GM12864 (cell line): ENCODE measurements at regions not wholly inside any gene's neighbourhood (a gene's known extent, or its start where the extent isn't known, plus 50 kb on each side); places are given as distances from the start of the nearest gene placed in this dataset.

Source experiments
- DNase-seq: peaks from one replicate; pipeline ENCODE4 v3.0.0-alpha.2; 2011; ENCODE audit warnings: low read depth
- H3K4me3 ChIP-seq: 2 replicates; pipeline ENCODE4 v1.5.1; 2011; ENCODE audit warnings: mild to moderate bottlenecking, low read depth, low read length, control low read depth
- CTCF ChIP-seq: IDR thresholded peaks from 2 replicates; pipeline ENCODE4 v1.5.1; 2011; ENCODE audit warnings: low read depth, mild to moderate bottlenecking, moderate library complexity, low read length, control low read depth, inconsistent platforms; ENCODE audit errors: missing control alignments

- DNase-seq, result no peak
- no peak overlapping the region for H3K4me3 ChIP-seq
- no peak for TF ChIP-seq CTCF
Observed at GRCh38 chr1:69425871-69426270, 141.9 kb upstream of the LRRC7 start.

- no peak overlapping the region for H3K4me3 ChIP-seq
- TF ChIP-seq CTCF, result no peak
- DNase-seq, result no peak
Observed at GRCh38 chr1:69426401-69426800, 141.3 kb upstream of the LRRC7 start.

GRCh38 chr1:69433073-69433472, 134.6 kb upstream of the LRRC7 start:
- DNase-seq, result no peak

GRCh38 chr1:69436151-69436550, 131.6 kb upstream of the LRRC7 start:
- DNase-seq, result no peak
- H3K4me3 ChIP-seq, result no peak overlapping the region
- no peak for TF ChIP-seq CTCF

More at GRCh38 chr1:69433073-69433472, 134.6 kb upstream of the LRRC7 start:
- TF ChIP-seq CTCF, result no peak
- H3K4me3 ChIP-seq, result no peak overlapping the region

- no peak for TF ChIP-seq CTCF
Observed at GRCh38 chr1:69438056-69438795, 129.5 kb upstream of the LRRC7 start.

GRCh38 chr1:69441496-69441895, 126.2 kb upstream of the LRRC7 start:
- no peak for DNase-seq
- no peak overlapping the region for H3K4me3 ChIP-seq
- no peak for TF ChIP-seq CTCF

More at GRCh38 chr1:69438056-69438795, 129.5 kb upstream of the LRRC7 start:
- no peak overlapping the region for H3K4me3 ChIP-seq
- no peak for DNase-seq

GRCh38 chr1:69451196-69451595, 116.5 kb upstream of the LRRC7 start:
- no peak for TF ChIP-seq CTCF
- no peak for DNase-seq
- H3K4me3 ChIP-seq, result no peak overlapping the region
